A549 (cell line): ENCODE measurements at regions not wholly inside any gene's neighbourhood (a gene's known extent, or its start where the extent isn't known, plus 50 kb on each side); places are given as distances from the start of the nearest gene placed in this dataset.

ENCODE experiments used
- ATAC-seq, 2 experiments: fragments of 200-7000 bp in 1 of 2; fragments of >200 bp in 1 of 2; cut with Nextera tagmentation in 1 of 2; cut with Tn5 transposase in 1 of 2; 3 replicates each; pipeline versions ENCODE4 v1.8.0 to v1.9.1; 2018 to 2020; ENCODE audit warnings: mild to moderate bottlenecking in 1 of 2, moderate library complexity in 1 of 2
- CTCF ChIA-PET: fragments of 300-600 bp; sonication (Branson Sonifier 250); formaldehyde crosslinking; extraction: SDS; loops from one replicate; lab custom pipeline; 2021; ENCODE audit warnings: antibody characterized with exemption, inconsistent platforms; lab: Yijun Ruan, JAX
- POLR2A ChIA-PET: fragments of 350-600 bp; formaldehyde crosslinking; extraction: SDS; loops from one replicate; lab custom pipeline; 2021; ENCODE audit warnings: antibody characterized with exemption, inconsistent platforms; lab: Yijun Ruan, JAX
- DNase-seq, 2 experiments: peaks; one replicate each; pipeline versions ENCODE4 v3.0.0 to v3.0.0-alpha.2; 2011 to 2016; ENCODE audit warnings: low read depth in 1 of 2, low spot score in 1 of 2
- FAIRE-seq: peaks from 2 replicates; lab custom pipeline; 2011; peaks lifted over from hg19 to GRCh38; lab: Jason Lieb, UNC
- H3K27ac ChIP-seq, 2 experiments: fragments of >200 bp; sonication (Bioruptor Twin); formaldehyde crosslinking; 3 replicates each; pipeline ENCODE4 v1.5.1; 2016 to 2017
- H3K4me1 ChIP-seq: fragments of >200 bp; sonication (Bioruptor Twin); formaldehyde crosslinking; 3 replicates; pipeline ENCODE4 v1.6.1; 2016
- H3K4me2 ChIP-seq: fragments of >200 bp; sonication (Bioruptor Twin); formaldehyde crosslinking; 3 replicates; pipeline ENCODE4 v1.6.1; 2016
- H3K4me3 ChIP-seq: fragments of >200 bp; sonication (Bioruptor Twin); formaldehyde crosslinking; 3 replicates; pipeline ENCODE4 v1.5.1; 2016
- H3K9me3 ChIP-seq: fragments of >200 bp; sonication (Bioruptor Twin); formaldehyde crosslinking; 3 replicates; pipeline ENCODE4 v1.6.1; 2016
- CEBPB ChIP-seq, 2 experiments: fragments of >200 bp in 1 of 2; sonication (Bioruptor Twin) in 1 of 2; formaldehyde crosslinking in 1 of 2; IDR thresholded peaks; 2 replicates each; pipeline ENCODE4 v1.6.1; 2012 to 2016
- CHD2 ChIP-seq: fragments of 150-350 bp; IDR thresholded peaks from 2 replicates; pipeline ENCODE4 v1.6.1; 2014; ENCODE audit warnings: low read length; ENCODE audit not compliant: partially characterized antibody
- EHF ChIP-seq: fragments of 250-450 bp; sonication (Bioruptor Pico); IDR thresholded peaks from 2 replicates; pipeline ENCODE4 v1.5.0; 2020; ENCODE audit warnings: mild to moderate bottlenecking
- EP300 ChIP-seq, 2 experiments: fragments of >200 bp; sonication (Bioruptor Twin); formaldehyde crosslinking; IDR thresholded peaks; 2 replicates in 1 of 2; 3 replicates in 1 of 2; pipeline ENCODE4 v1.6.1; 2016 to 2017
- ESRRA ChIP-seq: fragments of 150-350 bp; IDR thresholded peaks from 2 replicates; pipeline ENCODE4 v1.6.1; 2014; ENCODE audit warnings: mild to moderate bottlenecking, low read length, borderline replicate concordance
- FOSB ChIP-seq: fragments of 250-450 bp; sonication (Bioruptor Pico); IDR thresholded peaks from 2 replicates; pipeline ENCODE4 v1.5.0; 2020; ENCODE audit warnings: mild to moderate bottlenecking, moderate library complexity
- FOSL2 ChIP-seq, 2 experiments: fragments of 450-650 bp in 1 of 2; fragments of >200 bp in 1 of 2; sonication (Bioruptor Twin) in 1 of 2; formaldehyde crosslinking; IDR thresholded peaks; 2 replicates each; pipeline versions ENCODE4 v1.5.0 to v1.6.1; 2016 to 2020; ENCODE audit warnings: mild to moderate bottlenecking in 1 of 2, moderate library complexity in 1 of 2
- FOXS1 ChIP-seq: fragments of 250-450 bp; sonication (Bioruptor Pico); IDR thresholded peaks from 2 replicates; pipeline ENCODE4 v1.5.0; 2020; ENCODE audit warnings: mild to moderate bottlenecking, moderate library complexity
- GATA3 ChIP-seq: IDR thresholded peaks from 2 replicates; pipeline ENCODE4 v1.6.1; 2012; ENCODE audit warnings: borderline replicate concordance
- HEYL ChIP-seq: fragments of 250-450 bp; sonication (Bioruptor Pico); IDR thresholded peaks from 2 replicates; pipeline ENCODE4 v1.8.0; 2021; ENCODE audit warnings: mild to moderate bottlenecking, moderate library complexity
- HOXA7 ChIP-seq: fragments of 250-450 bp; sonication (Bioruptor Pico); IDR thresholded peaks from 2 replicates; pipeline ENCODE4 v1.5.0; 2020; ENCODE audit warnings: mild to moderate bottlenecking, moderate library complexity
- HOXB13 ChIP-seq: fragments of 250-450 bp; sonication (Bioruptor Pico); IDR thresholded peaks from 2 replicates; pipeline ENCODE4 v1.5.0; 2020; ENCODE audit warnings: low read depth, mild to moderate bottlenecking, moderate library complexity
- HOXB5 ChIP-seq: fragments of 250-450 bp; sonication (Bioruptor Pico); IDR thresholded peaks from 2 replicates; pipeline ENCODE4 v1.5.0; 2020; ENCODE audit warnings: mild to moderate bottlenecking, moderate library complexity
- JUN ChIP-seq, 2 experiments: fragments of >200 bp; sonication (Bioruptor Twin); formaldehyde crosslinking; IDR thresholded peaks; 2 replicates in 1 of 2; 3 replicates in 1 of 2; pipeline ENCODE4 v1.6.1; 2016 to 2017
- NPAS2 ChIP-seq: fragments of 250-450 bp; sonication (Bioruptor Pico); IDR thresholded peaks from 2 replicates; pipeline ENCODE4 v1.8.0; 2022; ENCODE audit warnings: mild to moderate bottlenecking, moderate library complexity, borderline replicate concordance
- NR3C1 ChIP-seq: fragments of >200 bp; sonication (Bioruptor Twin); formaldehyde crosslinking; IDR thresholded peaks from 3 replicates; pipeline ENCODE4 v1.6.1; 2017
- PHF8 ChIP-seq: fragments of 200-600 bp; sonication (generic); IDR thresholded peaks from 2 replicates; pipeline ENCODE4 v1.6.1; 2016; ENCODE audit warnings: low read depth, mild to moderate bottlenecking, antibody characterized with exemption, moderate library complexity, borderline replicate concordance
- RAD21 ChIP-seq, 2 experiments: fragments of >200 bp in 1 of 2; sonication (Bioruptor Twin) in 1 of 2; formaldehyde crosslinking in 1 of 2; IDR thresholded peaks in 1 of 2; conservative IDR thresholded peaks in 1 of 2; 2 replicates in 1 of 2; 3 replicates in 1 of 2; pipeline ENCODE4 v1.6.1; 2012 to 2018; ENCODE audit warnings: inconsistent platforms in 1 of 2
- TFCP2L1 ChIP-seq: fragments of 250-450 bp; sonication (Bioruptor Pico); IDR thresholded peaks from 2 replicates; pipeline ENCODE4 v1.5.0; 2021; ENCODE audit warnings: mild to moderate bottlenecking
- ZNF302 ChIP-seq: fragments of 250-450 bp; sonication (Bioruptor Pico); IDR thresholded peaks from 2 replicates; pipeline ENCODE4 v1.9.0; 2021; ENCODE audit warnings: inconsistent platforms, mild to moderate bottlenecking, moderate library complexity
- WGBS: methylation state at CpG from one replicate; pipeline ENCODE4 v1.1.6; 2017; ENCODE audit errors: missing lambda C conversion rate; 5-methylcytosine and 5-hydroxymethylcytosine counted together
- TF ChIP-seq, protein P1 (sequence below): fragments of 250-450 bp; sonication (Bioruptor Pico); IDR thresholded peaks from 2 replicates; pipeline ENCODE4 v1.5.0; 2020; ENCODE audit warnings: low read depth, mild to moderate bottlenecking, moderate library complexity
- TF ChIP-seq, protein P2 (sequence below): fragments of 200-600 bp; sonication (generic); IDR thresholded peaks from 2 replicates; pipeline ENCODE4 v1.6.1; 2016; ENCODE audit warnings: antibody characterized with exemption, mild to moderate bottlenecking, moderate library complexity
- TF ChIP-seq, protein P3 (sequence below): IDR thresholded peaks from 2 replicates; pipeline ENCODE4 v1.6.1; 2012

DNA sequence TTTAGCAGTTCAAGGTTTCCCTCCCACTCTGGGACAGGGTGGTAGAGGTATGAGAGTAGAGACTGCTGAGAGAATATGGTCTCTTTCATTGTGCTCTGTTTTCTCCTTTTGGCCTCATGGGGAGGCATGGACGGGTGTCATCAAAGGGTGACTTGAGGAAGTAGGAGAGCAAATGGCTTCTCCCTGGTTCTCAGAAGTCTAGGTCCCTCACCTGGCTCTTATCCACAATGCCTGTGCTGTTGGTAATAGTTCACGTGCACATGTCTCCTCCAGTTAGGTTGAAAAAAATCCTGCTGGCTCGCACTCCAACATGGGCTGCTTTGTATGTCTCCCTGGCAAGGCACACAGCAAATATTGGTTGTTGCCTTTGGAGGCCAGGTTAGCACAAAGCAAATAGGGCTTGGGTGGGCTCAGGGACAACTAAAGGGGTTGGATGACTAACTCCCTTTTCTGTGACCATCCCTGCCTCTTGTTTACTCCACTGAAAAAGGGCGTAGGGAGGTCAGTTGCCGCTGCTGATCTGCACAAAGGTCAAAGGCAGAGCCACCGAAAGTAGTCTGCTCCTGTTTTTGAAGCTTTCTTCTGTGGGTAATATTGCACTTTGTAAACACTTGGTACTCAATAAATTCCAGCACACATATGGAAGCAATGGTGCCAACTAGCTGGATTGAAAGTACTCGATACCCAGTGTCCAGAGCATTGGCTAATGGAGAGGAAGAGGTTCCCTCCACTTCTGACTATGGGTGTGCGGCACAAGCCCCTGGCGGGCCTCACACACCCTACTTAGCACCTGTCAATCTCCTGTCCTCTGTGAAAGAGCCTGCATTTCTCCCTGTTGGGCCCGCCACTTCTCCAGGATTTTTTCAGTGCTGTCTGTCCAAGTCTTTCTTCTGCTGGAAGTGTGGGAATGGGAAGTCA is 121.8 kb downstream of the SLC38A6 start:
- Histone ChIP-seq H3K27ac (peak overlapping the region; percentile 89 to 97), H3K4me3 (no peak overlapping the region), H3K4me1 (peaks cover 43% of the 10 kb centered on the region), H3K4me2 (peak overlapping the region; percentile 69), H3K9me3 (no peaks in the 10 kb centered on the region)
- 29% methylated on average over 10 of the region's 10 CpGs for WGBS
- ChIA-PET POLR2A (interaction anchor here (1.0 to 1.6 kb wide), 3 partner anchors 75 to 122 kb away, joined by 3 to 5 read pairs (median 4); partner anchors contain the start of genes SLC38A6 and TRMT5), CTCF (interaction anchor here (0.7 to 1.4 kb wide), 2 partner anchors 12 to 446 kb away, joined by 3 read pairs; no protein-coding TSS in a partner anchor)
- ATAC-seq: peak; percentile 26 to 62; a peak in 4 of 6 replicates
- DNase-seq: peak in 1 of 2 experiments; percentile 85
- no peak for FAIRE-seq
- TF ChIP-seq NPAS2 (CRISPR knock-in tag) (peak; percentile 51; the same call in 1 of the 2 replicates), EP300 (IDR thresholded peaks at IDR 0.05) (0 out of 5 replicates have a peak, but pooled peaks of 1 of the 2 experiments have one; percentile 15), TFCP2L1 (no peak), FOXS1 (CRISPR knock-in tag) (0 out of 2 replicates have a peak, but pooled peaks have one; percentile 42), GATA3 (peak; percentile 74; the same call in 1 of the 2 replicates), FOSB (CRISPR knock-in tag) (0 out of 2 replicates have a peak, but pooled peaks have one; percentile 23), ESRRA (peak; percentile 47; the same call in 1 of the 2 replicates), CHD2 (no peak), PHF8 (no peak), HOXB13 (CRISPR knock-in tag) (peak; percentile 69), CEBPB (IDR thresholded peaks at IDR 0.05) (no peak), FOSL2 (IDR thresholded peaks at IDR 0.05) (no peak), FOSL2 (CRISPR knock-in tag; IDR thresholded peaks at IDR 0.05) (peak; percentile 52), HEYL (CRISPR knock-in tag) (peak; percentile 77), EHF (peak; percentile 55; the same call in 1 of the 2 replicates), NR3C1 (no peak), HOXB5 (peak; percentile 79; the same call in 1 of the 2 replicates), ZNF302 (CRISPR knock-in tag) (peak; percentile 76; the same call in 1 of the 2 replicates), JUN (IDR thresholded peaks at IDR 0.05) (no peak), RAD21 (conservative IDR thresholded peaks at IDR 0.05 in 1 of 2, IDR thresholded peaks at IDR 0.05 in 1 of 2) (0 out of 5 replicates have a peak, but pooled peaks of 1 of the 2 experiments have one; percentile 18), HOXA7 (CRISPR knock-in tag) (peak; percentile 47; the same call in 1 of the 2 replicates)
- TF ChIP-seq, protein P1, sequence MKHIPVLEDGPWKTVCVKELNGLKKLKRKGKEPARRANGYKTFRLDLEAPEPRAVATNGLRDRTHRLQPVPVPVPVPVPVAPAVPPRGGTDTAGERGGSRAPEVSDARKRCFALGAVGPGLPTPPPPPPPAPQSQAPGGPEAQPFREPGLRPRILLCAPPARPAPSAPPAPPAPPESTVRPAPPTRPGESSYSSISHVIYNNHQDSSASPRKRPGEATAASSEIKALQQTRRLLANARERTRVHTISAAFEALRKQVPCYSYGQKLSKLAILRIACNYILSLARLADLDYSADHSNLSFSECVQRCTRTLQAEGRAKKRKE: peak; percentile 91
- TF ChIP-seq, protein P2, sequence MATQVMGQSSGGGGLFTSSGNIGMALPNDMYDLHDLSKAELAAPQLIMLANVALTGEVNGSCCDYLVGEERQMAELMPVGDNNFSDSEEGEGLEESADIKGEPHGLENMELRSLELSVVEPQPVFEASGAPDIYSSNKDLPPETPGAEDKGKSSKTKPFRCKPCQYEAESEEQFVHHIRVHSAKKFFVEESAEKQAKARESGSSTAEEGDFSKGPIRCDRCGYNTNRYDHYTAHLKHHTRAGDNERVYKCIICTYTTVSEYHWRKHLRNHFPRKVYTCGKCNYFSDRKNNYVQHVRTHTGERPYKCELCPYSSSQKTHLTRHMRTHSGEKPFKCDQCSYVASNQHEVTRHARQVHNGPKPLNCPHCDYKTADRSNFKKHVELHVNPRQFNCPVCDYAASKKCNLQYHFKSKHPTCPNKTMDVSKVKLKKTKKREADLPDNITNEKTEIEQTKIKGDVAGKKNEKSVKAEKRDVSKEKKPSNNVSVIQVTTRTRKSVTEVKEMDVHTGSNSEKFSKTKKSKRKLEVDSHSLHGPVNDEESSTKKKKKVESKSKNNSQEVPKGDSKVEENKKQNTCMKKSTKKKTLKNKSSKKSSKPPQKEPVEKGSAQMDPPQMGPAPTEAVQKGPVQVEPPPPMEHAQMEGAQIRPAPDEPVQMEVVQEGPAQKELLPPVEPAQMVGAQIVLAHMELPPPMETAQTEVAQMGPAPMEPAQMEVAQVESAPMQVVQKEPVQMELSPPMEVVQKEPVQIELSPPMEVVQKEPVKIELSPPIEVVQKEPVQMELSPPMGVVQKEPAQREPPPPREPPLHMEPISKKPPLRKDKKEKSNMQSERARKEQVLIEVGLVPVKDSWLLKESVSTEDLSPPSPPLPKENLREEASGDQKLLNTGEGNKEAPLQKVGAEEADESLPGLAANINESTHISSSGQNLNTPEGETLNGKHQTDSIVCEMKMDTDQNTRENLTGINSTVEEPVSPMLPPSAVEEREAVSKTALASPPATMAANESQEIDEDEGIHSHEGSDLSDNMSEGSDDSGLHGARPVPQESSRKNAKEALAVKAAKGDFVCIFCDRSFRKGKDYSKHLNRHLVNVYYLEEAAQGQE: no peak
- TF ChIP-seq, protein P3, sequence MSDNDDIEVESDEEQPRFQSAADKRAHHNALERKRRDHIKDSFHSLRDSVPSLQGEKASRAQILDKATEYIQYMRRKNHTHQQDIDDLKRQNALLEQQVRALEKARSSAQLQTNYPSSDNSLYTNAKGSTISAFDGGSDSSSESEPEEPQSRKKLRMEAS: peak; percentile 53
